Liver (tissue), 8 donors: ENCODE measurements at regions not wholly inside any gene's neighbourhood (a gene's known extent, or its start where the extent isn't known, plus 50 kb on each side); places are given as distances from the start of the nearest gene placed in this dataset.
A peak's percentile ranks its signal among the peaks of the same experiment; 100 is the strongest.

ENCODE experiments used
- DNase-seq: peaks from one replicate; pipeline ENCODE4 v3.0.0-alpha.2; 2017; ENCODE audit warnings: low spot score
- H3K27ac ChIP-seq, 2 donors: one replicate each; pipeline ENCODE4 v1.7.0; 2013; ENCODE audit warnings: inconsistent platforms in 2 of 2, low read length in 2 of 2, control low read depth in 1 of 2, low read depth in 1 of 2, mild to moderate bottlenecking in 1 of 2
- H3K27me3 ChIP-seq, 4 donors: one replicate each; pipeline versions ENCODE4 v1.6.1 to v1.7.0; 2013; ENCODE audit warnings: low read length in 3 of 4, inconsistent platforms in 1 of 4, mild to moderate bottlenecking in 1 of 4, moderate library complexity in 1 of 4; ENCODE audit not compliant: control insufficient read depth in 4 of 4, insufficient read depth in 4 of 4
- H3K36me3 ChIP-seq, 4 donors: one replicate each; pipeline versions ENCODE4 v1.6.1 to v1.7.0; 2013; ENCODE audit warnings: low read length in 3 of 4, mild to moderate bottlenecking in 3 of 4, low read depth in 1 of 4, moderate library complexity in 1 of 4; ENCODE audit not compliant: control insufficient read depth in 4 of 4, insufficient read depth in 3 of 4
- H3K4me1 ChIP-seq, 4 donors: one replicate each; pipeline versions ENCODE4 v1.6.1 to v1.7.0; 2013; ENCODE audit warnings: low read length in 3 of 4, mild to moderate bottlenecking in 3 of 4, moderate library complexity in 1 of 4; ENCODE audit not compliant: control insufficient read depth in 4 of 4, insufficient read depth in 4 of 4
- H3K4me3 ChIP-seq, 3 donors: one replicate each; pipeline versions ENCODE4 v1.6.1 to v1.7.0; 2013; ENCODE audit warnings: low read length in 3 of 3, control low read depth in 1 of 3, low read depth in 1 of 3, mild to moderate bottlenecking in 1 of 3
- H3K9ac ChIP-seq, 2 donors: one replicate each; pipeline ENCODE4 v1.7.0; 2013; ENCODE audit warnings: low read length in 2 of 2, mild to moderate bottlenecking in 2 of 2, moderate library complexity in 2 of 2, control low read depth in 1 of 2, low read depth in 1 of 2
- H3K9me3 ChIP-seq, 4 donors: one replicate each; pipeline versions ENCODE4 v1.6.1 to v1.7.0; 2013; ENCODE audit warnings: low read length in 3 of 4; ENCODE audit not compliant: control insufficient read depth in 4 of 4
- EGR1 ChIP-seq, 2 donors: IDR thresholded peaks; 2 replicates each; pipeline ENCODE4 v1.6.1; 2016 to 2018; ENCODE audit warnings: antibody characterized with exemption in 2 of 2, low read depth in 2 of 2
- FOXA1 ChIP-seq: IDR thresholded peaks from 2 replicates; pipeline ENCODE4 v1.6.1; 2016; ENCODE audit warnings: antibody characterized with exemption
- FOXA2 ChIP-seq: IDR thresholded peaks from 2 replicates; pipeline ENCODE4 v1.6.1; 2016; ENCODE audit warnings: antibody characterized with exemption
- GABPA ChIP-seq, 2 donors: IDR thresholded peaks in 1 of 2; conservative IDR thresholded peaks in 1 of 2; 2 replicates each; pipeline ENCODE4 v1.6.1; 2016; ENCODE audit warnings: antibody characterized with exemption in 2 of 2, mild to moderate bottlenecking in 1 of 2, moderate library complexity in 1 of 2
- HNF4A ChIP-seq, 2 donors: conservative IDR thresholded peaks; 2 replicates each; pipeline ENCODE4 v1.6.1; 2016; ENCODE audit warnings: antibody characterized with exemption in 2 of 2, mild to moderate bottlenecking in 2 of 2
- HNF4G ChIP-seq: IDR thresholded peaks from 2 replicates; pipeline ENCODE4 v1.6.1; 2016; ENCODE audit warnings: antibody characterized with exemption
- JUND ChIP-seq, 2 donors: IDR thresholded peaks; 2 replicates each; pipeline ENCODE4 v1.6.1; 2016; ENCODE audit warnings: antibody characterized with exemption in 2 of 2
- NR2F2 ChIP-seq: IDR thresholded peaks from 2 replicates; pipeline ENCODE4 v1.6.1; 2016; ENCODE audit warnings: antibody characterized with exemption
- RAD21 ChIP-seq, 2 donors: IDR thresholded peaks; 2 replicates each; pipeline ENCODE4 v1.6.1; 2016; ENCODE audit warnings: antibody characterized with exemption in 2 of 2, mild to moderate bottlenecking in 2 of 2
- RXRA ChIP-seq, 2 donors: IDR thresholded peaks; 2 replicates each; pipeline ENCODE4 v1.6.1; 2017 to 2018; ENCODE audit warnings: antibody characterized with exemption in 2 of 2, mild to moderate bottlenecking in 1 of 2
- SP1 ChIP-seq: IDR thresholded peaks from 2 replicates; pipeline ENCODE4 v1.6.1; 2018; ENCODE audit warnings: antibody characterized with exemption, mild to moderate bottlenecking
- TAF1 ChIP-seq: conservative IDR thresholded peaks from 2 replicates; pipeline ENCODE4 v1.6.1; 2016; ENCODE audit warnings: antibody characterized with exemption, mild to moderate bottlenecking
- YY1 ChIP-seq: IDR thresholded peaks from 2 replicates; pipeline ENCODE4 v1.6.1; 2016; ENCODE audit warnings: antibody characterized with exemption, mild to moderate bottlenecking
- WGBS: extraction: QIAGEN DNeasy Blood & Tissue Kit; methylation state at CpG from one replicate; pipeline ENCODE4 v1.1.7; 2013; 5-methylcytosine and 5-hydroxymethylcytosine counted together
- TF ChIP-seq, protein P1 (sequence below): IDR thresholded peaks from 2 replicates; pipeline ENCODE4 v1.6.1; 2016; ENCODE audit warnings: antibody characterized with exemption
- TF ChIP-seq, protein P2 (sequence below): fragments of 150-350 bp; IDR thresholded peaks from 2 replicates; pipeline ENCODE4 v1.5.1; 2017; ENCODE audit warnings: improper control_type of control experiment, low read depth, low read length; ENCODE audit not compliant: missing input control
- TF ChIP-seq, protein P3 (sequence below): IDR thresholded peaks from 2 replicates; pipeline ENCODE4 v1.6.1; 2016; ENCODE audit warnings: antibody characterized with exemption, mild to moderate bottlenecking
- TF ChIP-seq, protein P4 (sequence below): IDR thresholded peaks from 2 replicates; pipeline ENCODE4 v1.6.1; 2016; ENCODE audit warnings: antibody characterized with exemption
- TF ChIP-seq, protein P5 (sequence below): IDR thresholded peaks from 2 replicates; pipeline ENCODE4 v1.6.1; 2016; ENCODE audit warnings: antibody characterized with exemption
- donor health status: healthy.
- donor health status: healthy.
- donor health status: healthy.
- donor health status: healthy.
- donor health status: healthy.

DNA sequence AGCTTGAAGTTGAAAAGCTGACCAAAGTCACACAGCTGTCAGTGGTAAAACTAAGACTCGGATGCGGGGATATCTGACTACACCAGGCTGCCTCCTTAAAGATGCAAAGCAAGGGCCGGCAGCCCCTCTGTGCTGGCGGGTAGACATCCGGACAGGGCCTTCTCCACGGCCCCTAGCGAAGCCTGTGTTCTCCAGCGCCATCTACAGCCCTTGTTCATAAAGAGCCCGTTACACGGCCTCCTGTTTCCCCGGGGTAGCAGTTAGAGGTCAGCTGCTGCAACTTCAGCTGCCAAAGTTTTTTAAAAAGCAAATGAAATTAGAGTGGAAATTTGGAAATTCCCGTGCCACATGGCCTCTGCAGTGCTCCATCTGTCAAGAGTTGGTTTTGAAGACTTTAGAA lies 383.0 kb downstream of the TBL1XR1 start:
- H3K27ac ChIP-seq, result no peak overlapping the region
- 10% methylated on average over 12 of the region's 12 CpGs for WGBS
- DNase-seq, result peak; percentile 52
- H3K4me3 ChIP-seq, result no peak overlapping the region
- H3K36me3 ChIP-seq, result no peaks in the 10 kb centered on the region
- no peaks in the 10 kb centered on the region for H3K4me1 ChIP-seq
- TF ChIP-seq SP1 (no peak), YY1 (no peak), TAF1 (no peak), FOXA1 (no peak), HNF4A (conservative IDR thresholded peaks at IDR 0.05) (no peak), NR2F2 (no peak), RAD21 (IDR thresholded peaks at IDR 0.05) (peak; percentile 60 to 65), GABPA (IDR thresholded peaks at IDR 0.05 in 1 of 2, conservative IDR thresholded peaks at IDR 0.05 in 1 of 2) (no peak)
- TF ChIP-seq, protein P1, sequence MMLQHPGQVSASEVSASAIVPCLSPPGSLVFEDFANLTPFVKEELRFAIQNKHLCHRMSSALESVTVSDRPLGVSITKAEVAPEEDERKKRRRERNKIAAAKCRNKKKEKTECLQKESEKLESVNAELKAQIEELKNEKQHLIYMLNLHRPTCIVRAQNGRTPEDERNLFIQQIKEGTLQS, result no peak
- TF ChIP-seq, protein P2, sequence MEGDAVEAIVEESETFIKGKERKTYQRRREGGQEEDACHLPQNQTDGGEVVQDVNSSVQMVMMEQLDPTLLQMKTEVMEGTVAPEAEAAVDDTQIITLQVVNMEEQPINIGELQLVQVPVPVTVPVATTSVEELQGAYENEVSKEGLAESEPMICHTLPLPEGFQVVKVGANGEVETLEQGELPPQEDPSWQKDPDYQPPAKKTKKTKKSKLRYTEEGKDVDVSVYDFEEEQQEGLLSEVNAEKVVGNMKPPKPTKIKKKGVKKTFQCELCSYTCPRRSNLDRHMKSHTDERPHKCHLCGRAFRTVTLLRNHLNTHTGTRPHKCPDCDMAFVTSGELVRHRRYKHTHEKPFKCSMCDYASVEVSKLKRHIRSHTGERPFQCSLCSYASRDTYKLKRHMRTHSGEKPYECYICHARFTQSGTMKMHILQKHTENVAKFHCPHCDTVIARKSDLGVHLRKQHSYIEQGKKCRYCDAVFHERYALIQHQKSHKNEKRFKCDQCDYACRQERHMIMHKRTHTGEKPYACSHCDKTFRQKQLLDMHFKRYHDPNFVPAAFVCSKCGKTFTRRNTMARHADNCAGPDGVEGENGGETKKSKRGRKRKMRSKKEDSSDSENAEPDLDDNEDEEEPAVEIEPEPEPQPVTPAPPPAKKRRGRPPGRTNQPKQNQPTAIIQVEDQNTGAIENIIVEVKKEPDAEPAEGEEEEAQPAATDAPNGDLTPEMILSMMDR, result peak; percentile 27
- TF ChIP-seq, protein P3, sequence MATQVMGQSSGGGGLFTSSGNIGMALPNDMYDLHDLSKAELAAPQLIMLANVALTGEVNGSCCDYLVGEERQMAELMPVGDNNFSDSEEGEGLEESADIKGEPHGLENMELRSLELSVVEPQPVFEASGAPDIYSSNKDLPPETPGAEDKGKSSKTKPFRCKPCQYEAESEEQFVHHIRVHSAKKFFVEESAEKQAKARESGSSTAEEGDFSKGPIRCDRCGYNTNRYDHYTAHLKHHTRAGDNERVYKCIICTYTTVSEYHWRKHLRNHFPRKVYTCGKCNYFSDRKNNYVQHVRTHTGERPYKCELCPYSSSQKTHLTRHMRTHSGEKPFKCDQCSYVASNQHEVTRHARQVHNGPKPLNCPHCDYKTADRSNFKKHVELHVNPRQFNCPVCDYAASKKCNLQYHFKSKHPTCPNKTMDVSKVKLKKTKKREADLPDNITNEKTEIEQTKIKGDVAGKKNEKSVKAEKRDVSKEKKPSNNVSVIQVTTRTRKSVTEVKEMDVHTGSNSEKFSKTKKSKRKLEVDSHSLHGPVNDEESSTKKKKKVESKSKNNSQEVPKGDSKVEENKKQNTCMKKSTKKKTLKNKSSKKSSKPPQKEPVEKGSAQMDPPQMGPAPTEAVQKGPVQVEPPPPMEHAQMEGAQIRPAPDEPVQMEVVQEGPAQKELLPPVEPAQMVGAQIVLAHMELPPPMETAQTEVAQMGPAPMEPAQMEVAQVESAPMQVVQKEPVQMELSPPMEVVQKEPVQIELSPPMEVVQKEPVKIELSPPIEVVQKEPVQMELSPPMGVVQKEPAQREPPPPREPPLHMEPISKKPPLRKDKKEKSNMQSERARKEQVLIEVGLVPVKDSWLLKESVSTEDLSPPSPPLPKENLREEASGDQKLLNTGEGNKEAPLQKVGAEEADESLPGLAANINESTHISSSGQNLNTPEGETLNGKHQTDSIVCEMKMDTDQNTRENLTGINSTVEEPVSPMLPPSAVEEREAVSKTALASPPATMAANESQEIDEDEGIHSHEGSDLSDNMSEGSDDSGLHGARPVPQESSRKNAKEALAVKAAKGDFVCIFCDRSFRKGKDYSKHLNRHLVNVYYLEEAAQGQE, result no peak
- TF ChIP-seq, protein P4, sequence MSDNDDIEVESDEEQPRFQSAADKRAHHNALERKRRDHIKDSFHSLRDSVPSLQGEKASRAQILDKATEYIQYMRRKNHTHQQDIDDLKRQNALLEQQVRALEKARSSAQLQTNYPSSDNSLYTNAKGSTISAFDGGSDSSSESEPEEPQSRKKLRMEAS, result no peak
- H3K27me3 ChIP-seq, result no peaks in the 10 kb centered on the region
- no peaks in the 10 kb centered on the region for H3K9me3 ChIP-seq
- H3K9ac ChIP-seq, result no peak overlapping the region

DNA sequence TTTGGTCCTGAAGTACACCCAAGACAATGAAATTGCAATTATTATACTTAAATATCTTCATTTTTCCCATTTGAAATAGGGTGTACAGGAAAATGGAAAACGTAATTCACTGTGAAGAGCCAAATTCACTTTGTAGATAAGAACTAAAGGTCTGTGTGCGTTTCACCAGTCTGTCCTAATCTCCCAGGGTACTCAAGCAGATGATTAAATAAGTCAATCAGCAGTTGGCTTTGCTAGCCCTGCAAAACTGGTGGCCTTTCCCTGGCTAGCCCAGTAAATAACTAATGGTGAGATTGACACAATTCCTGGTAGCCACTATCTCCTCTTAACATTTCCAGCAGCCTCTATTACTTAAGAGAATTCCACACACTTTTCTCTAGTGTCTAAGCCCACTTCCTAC lies 389.3 kb downstream of the TBL1XR1 start:
- no peak overlapping the region for H3K27ac ChIP-seq
- H3K27me3 ChIP-seq, result no peaks in the 10 kb centered on the region
- no peak overlapping the region for H3K4me3 ChIP-seq
- no peaks in the 10 kb centered on the region for H3K4me1 ChIP-seq
- no peak overlapping the region for H3K9ac ChIP-seq
- WGBS, result 53% methylated on average over 2 of the region's 2 CpGs
- no peaks in the 10 kb centered on the region for H3K36me3 ChIP-seq
- no peaks in the 10 kb centered on the region for H3K9me3 ChIP-seq
- DNase-seq, result no peak
- TF ChIP-seq, protein P4, result no peak
- TF ChIP-seq, protein P1, result no peak
- no peak for TF ChIP-seq SP1
- no peak for TF ChIP-seq TAF1
- TF ChIP-seq, protein P5, sequence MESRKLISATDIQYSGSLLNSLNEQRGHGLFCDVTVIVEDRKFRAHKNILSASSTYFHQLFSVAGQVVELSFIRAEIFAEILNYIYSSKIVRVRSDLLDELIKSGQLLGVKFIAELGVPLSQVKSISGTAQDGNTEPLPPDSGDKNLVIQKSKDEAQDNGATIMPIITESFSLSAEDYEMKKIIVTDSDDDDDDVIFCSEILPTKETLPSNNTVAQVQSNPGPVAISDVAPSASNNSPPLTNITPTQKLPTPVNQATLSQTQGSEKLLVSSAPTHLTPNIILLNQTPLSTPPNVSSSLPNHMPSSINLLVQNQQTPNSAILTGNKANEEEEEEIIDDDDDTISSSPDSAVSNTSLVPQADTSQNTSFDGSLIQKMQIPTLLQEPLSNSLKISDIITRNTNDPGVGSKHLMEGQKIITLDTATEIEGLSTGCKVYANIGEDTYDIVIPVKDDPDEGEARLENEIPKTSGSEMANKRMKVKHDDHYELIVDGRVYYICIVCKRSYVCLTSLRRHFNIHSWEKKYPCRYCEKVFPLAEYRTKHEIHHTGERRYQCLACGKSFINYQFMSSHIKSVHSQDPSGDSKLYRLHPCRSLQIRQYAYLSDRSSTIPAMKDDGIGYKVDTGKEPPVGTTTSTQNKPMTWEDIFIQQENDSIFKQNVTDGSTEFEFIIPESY, result no peak
- TF ChIP-seq, protein P2, result no peak
- no peak for TF ChIP-seq EGR1 (IDR thresholded peaks at IDR 0.05; ENCODE audit: low read depth in 2 of 2)
- TF ChIP-seq NR2F2, result no peak
- TF ChIP-seq YY1, result no peak
- TF ChIP-seq RXRA (IDR thresholded peaks at IDR 0.05), result no peak
- no peak for TF ChIP-seq HNF4G
- no peak for TF ChIP-seq FOXA2
- TF ChIP-seq RAD21 (IDR thresholded peaks at IDR 0.05), result no peak
- no peak for TF ChIP-seq JUND (IDR thresholded peaks at IDR 0.05)
- TF ChIP-seq GABPA (IDR thresholded peaks at IDR 0.05 in 1 of 2, conservative IDR thresholded peaks at IDR 0.05 in 1 of 2), result no peak
- no peak for TF ChIP-seq HNF4A (conservative IDR thresholded peaks at IDR 0.05)
- no peak for TF ChIP-seq FOXA1
